Astrocyte (in vitro differentiated cells and primary cell): ENCODE measurements at regions not wholly inside any gene's neighbourhood (a gene's known extent, or its start where the extent isn't known, plus 50 kb on each side); places are given as distances from the start of the nearest gene placed in this dataset.

Source experiments
- EZH2 ChIP-seq: IDR thresholded peaks from 2 replicates; pipeline ENCODE4 v1.6.1; 2012; ENCODE audit warnings: mild to moderate bottlenecking, low read length, inconsistent platforms; ENCODE audit not compliant: insufficient read depth
- TF ChIP-seq, protein P1 (sequence below): IDR thresholded peaks from 2 replicates; pipeline ENCODE4 v1.5.1; 2011; ENCODE audit warnings: low read depth, mild to moderate bottlenecking, inconsistent platforms, low read length, moderate library complexity; ENCODE audit not compliant: insufficient read depth

DNA sequence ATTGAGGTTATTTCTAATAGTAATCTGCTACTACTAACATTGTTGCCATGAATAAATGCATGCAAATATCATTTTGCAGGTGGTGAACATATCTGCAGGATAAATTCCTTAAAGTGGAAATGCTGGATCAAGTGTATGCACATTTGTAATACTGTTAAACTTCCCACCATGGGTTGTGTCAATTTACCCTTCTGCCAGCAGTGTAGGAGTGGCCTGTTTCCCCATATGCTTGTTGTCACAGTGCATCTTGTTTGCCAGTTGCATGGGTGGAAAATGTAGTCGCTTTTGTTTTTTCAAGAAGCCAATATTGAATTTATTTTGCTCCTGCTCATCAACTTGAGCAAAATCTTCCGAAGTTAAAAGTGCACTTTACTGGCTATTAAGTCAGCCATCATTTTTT lies 139.0 kb upstream of the ACKR3 start:
- TF ChIP-seq, protein P1, sequence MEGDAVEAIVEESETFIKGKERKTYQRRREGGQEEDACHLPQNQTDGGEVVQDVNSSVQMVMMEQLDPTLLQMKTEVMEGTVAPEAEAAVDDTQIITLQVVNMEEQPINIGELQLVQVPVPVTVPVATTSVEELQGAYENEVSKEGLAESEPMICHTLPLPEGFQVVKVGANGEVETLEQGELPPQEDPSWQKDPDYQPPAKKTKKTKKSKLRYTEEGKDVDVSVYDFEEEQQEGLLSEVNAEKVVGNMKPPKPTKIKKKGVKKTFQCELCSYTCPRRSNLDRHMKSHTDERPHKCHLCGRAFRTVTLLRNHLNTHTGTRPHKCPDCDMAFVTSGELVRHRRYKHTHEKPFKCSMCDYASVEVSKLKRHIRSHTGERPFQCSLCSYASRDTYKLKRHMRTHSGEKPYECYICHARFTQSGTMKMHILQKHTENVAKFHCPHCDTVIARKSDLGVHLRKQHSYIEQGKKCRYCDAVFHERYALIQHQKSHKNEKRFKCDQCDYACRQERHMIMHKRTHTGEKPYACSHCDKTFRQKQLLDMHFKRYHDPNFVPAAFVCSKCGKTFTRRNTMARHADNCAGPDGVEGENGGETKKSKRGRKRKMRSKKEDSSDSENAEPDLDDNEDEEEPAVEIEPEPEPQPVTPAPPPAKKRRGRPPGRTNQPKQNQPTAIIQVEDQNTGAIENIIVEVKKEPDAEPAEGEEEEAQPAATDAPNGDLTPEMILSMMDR = no peak
- no peak for TF ChIP-seq EZH2
